SK-N-SH (cell line): ENCODE measurements at regions not wholly inside any gene's neighbourhood (a gene's known extent, or its start where the extent isn't known, plus 50 kb on each side); places are given as distances from the start of the nearest gene placed in this dataset.

Experiments used
- CTCF ChIA-PET: fragments of 300-600, 350-600 bp; formaldehyde crosslinking; extraction: SDS; loops from one replicate; lab custom pipeline; 2021; lab: Yijun Ruan, JAX
- POLR2A ChIA-PET: fragments of 350-600 bp; sonication (Branson Sonifier 250); formaldehyde crosslinking; extraction: SDS; loops from one replicate; lab custom pipeline; 2020; ENCODE audit warnings: antibody characterized with exemption, inconsistent platforms; lab: Yijun Ruan, JAX
- DNase-seq: peaks from one replicate; pipeline ENCODE4 v3.0.0; 2012
- H2AFZ ChIP-seq: fragments of 200-600 bp; sonication (generic); 2 replicates; pipeline ENCODE4 v1.8.1; 2016; ENCODE audit warnings: antibody characterized with exemption, mild to moderate bottlenecking, low read depth
- H3F3A ChIP-seq: fragments of 200-600 bp; sonication (generic); replicated peaks from 2 replicates; pipeline ENCODE3; 2016; ENCODE audit warnings: antibody characterized with exemption, mild to moderate bottlenecking; ENCODE audit not compliant: insufficient read depth
- H3K27ac ChIP-seq, 2 experiments: fragments of 200-500 bp in 1 of 2; fragments of 200-600 bp in 1 of 2; sonication (Bioruptor generic) in 1 of 2; sonication (generic), shearing (Covaris generic) in 1 of 2; 2 replicates each; pipeline versions ENCODE4 v1.5.1 to v1.6.1; 2014 to 2016; ENCODE audit warnings: low read depth in 2 of 2, inconsistent platforms in 1 of 2, low read length in 1 of 2, mild to moderate bottlenecking in 1 of 2, mixed read lengths in 1 of 2
- H3K27me3 ChIP-seq: fragments of 200-600 bp; sonication (generic), shearing (Covaris generic); 2 replicates; pipeline ENCODE4 v1.6.1; 2016; ENCODE audit warnings: mixed run types; ENCODE audit not compliant: insufficient read depth
- H3K36me3 ChIP-seq, 2 experiments: fragments of 200-500 bp in 1 of 2; fragments of 200-600 bp in 1 of 2; sonication (Bioruptor generic) in 1 of 2; sonication (generic) in 1 of 2; replicated peaks in 1 of 2; 2 replicates each; pipeline versions ENCODE3 to v1.5.1; 2014 to 2016; ENCODE audit warnings: low read length in 1 of 2, mild to moderate bottlenecking in 1 of 2; ENCODE audit not compliant: insufficient read depth in 2 of 2, control insufficient read depth in 1 of 2
- H3K4me1 ChIP-seq, 2 experiments: fragments of 200-500 bp in 1 of 2; fragments of 200-600 bp in 1 of 2; sonication (Bioruptor generic) in 1 of 2; sonication (generic), shearing (Covaris generic) in 1 of 2; 2 replicates each; pipeline versions ENCODE4 v1.5.1 to v1.6.1; 2014 to 2016; ENCODE audit warnings: low read depth in 1 of 2, low read length in 1 of 2, mixed run types in 1 of 2; ENCODE audit not compliant: insufficient read depth in 2 of 2, control insufficient read depth in 1 of 2
- H3K4me2 ChIP-seq: fragments of 200-600 bp; sonication (generic), shearing (Covaris generic); 2 replicates; pipeline ENCODE4 v1.6.1; 2017; ENCODE audit warnings: mixed run types
- H3K4me3 ChIP-seq, 2 experiments: fragments of 200-500 bp in 1 of 2; fragments of 200-600 bp in 1 of 2; sonication (Bioruptor generic) in 1 of 2; sonication (generic), shearing (Covaris generic) in 1 of 2; 2 replicates each; pipeline versions ENCODE4 v1.5.1 to v1.8.1; 2014 to 2016; ENCODE audit warnings: low read depth in 2 of 2, inconsistent platforms in 1 of 2, low read length in 1 of 2, mild to moderate bottlenecking in 1 of 2, mixed read lengths in 1 of 2, moderate library complexity in 1 of 2
- H3K79me2 ChIP-seq: fragments of 200-600 bp; sonication (generic); 2 replicates; pipeline ENCODE4 v1.8.1; 2017; ENCODE audit warnings: mild to moderate bottlenecking; ENCODE audit not compliant: insufficient read depth
- H3K9ac ChIP-seq: fragments of 200-600 bp; sonication (generic); 2 replicates; pipeline ENCODE4 v1.6.1; 2017; ENCODE audit warnings: mixed run types
- H3K9me2 ChIP-seq: fragments of 200-600 bp; sonication (generic); 2 replicates; pipeline ENCODE4 v1.6.1; 2017; ENCODE audit warnings: mixed run types
- H3K9me3 ChIP-seq: fragments of 200-600 bp; sonication (generic); 2 replicates; pipeline ENCODE4 v1.6.1; 2017; ENCODE audit warnings: mixed run types, mild to moderate bottlenecking, moderate library complexity
- H4K20me1 ChIP-seq: fragments of 200-600 bp; sonication (generic); 2 replicates; pipeline ENCODE4 v1.6.1; 2017; ENCODE audit warnings: mild to moderate bottlenecking, mixed run types; ENCODE audit not compliant: insufficient read depth
- ELF1 ChIP-seq: IDR thresholded peaks from 2 replicates; pipeline ENCODE4 v1.4.0; 2012
- EP300 ChIP-seq, 2 experiments: IDR thresholded peaks; 2 replicates each; pipeline versions ENCODE4 v1.4.0 to v1.6.1; 2012; ENCODE audit warnings: borderline replicate concordance in 1 of 2, low read depth in 1 of 2, low read length in 1 of 2
- EZH2phosphoT487 ChIP-seq: fragments of 200-600 bp; sonication (generic); IDR thresholded peaks from 2 replicates; pipeline ENCODE4 v1.6.1; 2017; ENCODE audit warnings: low read depth, mixed run types, mild to moderate bottlenecking, antibody characterized with exemption, moderate library complexity, borderline replicate concordance
- FOSL2 ChIP-seq: IDR thresholded peaks from 2 replicates; pipeline ENCODE4 v1.4.0; 2012; ENCODE audit warnings: low read depth, mild to moderate bottlenecking, moderate library complexity, borderline replicate concordance
- FOXM1 ChIP-seq: IDR thresholded peaks from 2 replicates; pipeline ENCODE4 v1.4.0; 2012; ENCODE audit warnings: low read depth, mild to moderate bottlenecking
- JUND ChIP-seq: IDR thresholded peaks from 2 replicates; pipeline ENCODE4 v1.4.0; 2012
- MEF2A ChIP-seq: IDR thresholded peaks from 2 replicates; pipeline ENCODE4 v1.4.0; 2012; ENCODE audit warnings: low read depth, borderline replicate concordance
- MXI1 ChIP-seq: IDR thresholded peaks from 2 replicates; pipeline ENCODE4 v1.6.1; 2012; ENCODE audit warnings: mild to moderate bottlenecking, low read depth, low read length, improper control_type of control experiment
- NFIC ChIP-seq: IDR thresholded peaks from 2 replicates; pipeline ENCODE4 v1.4.0; 2012; ENCODE audit warnings: borderline replicate concordance
- NRF1 ChIP-seq: IDR thresholded peaks from 2 replicates; pipeline ENCODE4 v1.6.1; 2012; ENCODE audit warnings: low read depth, mild to moderate bottlenecking, low read length
- POLR2AphosphoS5 ChIP-seq: IDR thresholded peaks from 2 replicates; pipeline ENCODE4 v1.6.1; 2012; ENCODE audit warnings: low read depth, low read length
- RAD21 ChIP-seq: IDR thresholded peaks from 2 replicates; pipeline ENCODE4 v1.6.1; 2012; ENCODE audit warnings: mild to moderate bottlenecking, low read length
- RFX5 ChIP-seq: IDR thresholded peaks from 2 replicates; pipeline ENCODE4 v1.6.1; 2012; ENCODE audit warnings: mild to moderate bottlenecking, improper control_type of control experiment, low read length
- RXRA ChIP-seq: IDR thresholded peaks from 2 replicates; pipeline ENCODE4 v1.4.0; 2012; ENCODE audit warnings: low read depth, mild to moderate bottlenecking, borderline replicate concordance
- SIN3A ChIP-seq: IDR thresholded peaks from 2 replicates; pipeline ENCODE4 v1.6.1; 2012; ENCODE audit warnings: low read depth, mild to moderate bottlenecking, low read length, moderate library complexity, borderline replicate concordance
- SMC3 ChIP-seq: IDR thresholded peaks from 2 replicates; pipeline ENCODE4 v1.6.1; 2012; ENCODE audit warnings: low read depth, low read length, improper control_type of control experiment
- TAF1 ChIP-seq: IDR thresholded peaks from 2 replicates; pipeline ENCODE4 v1.6.1; 2012; ENCODE audit warnings: low read depth, mild to moderate bottlenecking, low read length, moderate library complexity, borderline replicate concordance
- TCF12 ChIP-seq: IDR thresholded peaks from 2 replicates; pipeline ENCODE4 v1.4.0; 2012
- TEAD4 ChIP-seq: IDR thresholded peaks from 2 replicates; pipeline ENCODE4 v1.4.0; 2012; ENCODE audit warnings: mild to moderate bottlenecking, borderline replicate concordance; ENCODE audit not compliant: insufficient read depth
- YY1 ChIP-seq: IDR thresholded peaks from 2 replicates; pipeline ENCODE4 v1.4.0; 2012; ENCODE audit warnings: low read depth, mild to moderate bottlenecking
- WGBS: methylation state at CpG from one replicate; pipeline ENCODE4 v1.1.6; 2017; ENCODE audit warnings: low lambda C conversion rate; 5-methylcytosine and 5-hydroxymethylcytosine counted together
- TF ChIP-seq, protein P1 (sequence below): fragments of 200-600 bp; sonication (generic); IDR thresholded peaks from 2 replicates; pipeline ENCODE4 v1.6.1; 2017; ENCODE audit warnings: antibody characterized with exemption, mild to moderate bottlenecking, moderate library complexity
- TF ChIP-seq, protein P2 (sequence below): IDR thresholded peaks from 2 replicates; pipeline ENCODE4 v1.4.0; 2012; ENCODE audit warnings: low read depth
- TF ChIP-seq, protein P3 (sequence below): fragments of 150-350 bp; IDR thresholded peaks from 2 replicates; pipeline ENCODE4 v1.6.1; 2016; ENCODE audit warnings: mild to moderate bottlenecking, low read depth, low read length
- TF ChIP-seq, protein P4 (sequence below): IDR thresholded peaks from 2 replicates; pipeline ENCODE4; 2012
- TF ChIP-seq, protein P5 (sequence below): IDR thresholded peaks from 2 replicates; pipeline ENCODE4 v1.4.0; 2012; ENCODE audit warnings: low read depth, borderline replicate concordance

DNA sequence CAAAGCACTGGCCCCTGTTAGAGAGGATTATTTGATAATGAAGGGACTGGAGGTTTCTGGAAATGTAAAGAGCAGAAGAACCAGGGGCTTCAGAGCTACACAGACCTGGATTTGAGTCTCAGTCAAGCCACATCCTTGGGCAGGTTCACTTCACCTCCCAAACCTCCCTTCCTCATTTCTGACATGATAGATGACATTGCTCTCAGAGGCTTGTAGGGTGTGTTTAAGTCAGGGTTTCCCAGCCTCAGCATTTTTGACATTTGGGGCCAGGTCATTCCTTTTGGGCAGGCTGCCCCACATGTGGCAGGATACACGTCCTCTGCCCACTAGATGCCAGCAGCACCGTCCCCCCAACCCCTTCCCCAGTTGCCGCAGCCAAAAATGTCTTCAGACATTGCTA is 474.6 kb downstream of the MATN1 start:
- no peaks in the 10 kb centered on the region for H4K20me1 ChIP-seq
- H3K4me3 ChIP-seq: no peak overlapping the region
- CTCF ChIA-PET: interaction anchor here (1.2 to 1.3 kb wide), 2 partner anchors 30 to 132 kb away, joined by 3 read pairs; no protein-coding TSS in a partner anchor
- no peak for DNase-seq
- no peak overlapping the region for H2AFZ ChIP-seq
- H3K4me2 ChIP-seq: no peak overlapping the region
- POLR2A ChIA-PET: no interaction called here
- H3F3A ChIP-seq: no peaks in the 10 kb centered on the region
- no peak overlapping the region for H3K9ac ChIP-seq
- H3K9me2 ChIP-seq: no peaks in the 10 kb centered on the region
- no peaks in the 10 kb centered on the region for H3K79me2 ChIP-seq
- TF ChIP-seq JUND (no peak), SMC3 (no peak), TAF1 (no peak), MXI1 (no peak), FOSL2 (no peak), TEAD4 (no peak), POLR2AphosphoS5 (no peak), MEF2A (no peak), SIN3A (no peak), NFIC (no peak), FOXM1 (no peak), ELF1 (no peak)
- TF ChIP-seq, protein P1, sequence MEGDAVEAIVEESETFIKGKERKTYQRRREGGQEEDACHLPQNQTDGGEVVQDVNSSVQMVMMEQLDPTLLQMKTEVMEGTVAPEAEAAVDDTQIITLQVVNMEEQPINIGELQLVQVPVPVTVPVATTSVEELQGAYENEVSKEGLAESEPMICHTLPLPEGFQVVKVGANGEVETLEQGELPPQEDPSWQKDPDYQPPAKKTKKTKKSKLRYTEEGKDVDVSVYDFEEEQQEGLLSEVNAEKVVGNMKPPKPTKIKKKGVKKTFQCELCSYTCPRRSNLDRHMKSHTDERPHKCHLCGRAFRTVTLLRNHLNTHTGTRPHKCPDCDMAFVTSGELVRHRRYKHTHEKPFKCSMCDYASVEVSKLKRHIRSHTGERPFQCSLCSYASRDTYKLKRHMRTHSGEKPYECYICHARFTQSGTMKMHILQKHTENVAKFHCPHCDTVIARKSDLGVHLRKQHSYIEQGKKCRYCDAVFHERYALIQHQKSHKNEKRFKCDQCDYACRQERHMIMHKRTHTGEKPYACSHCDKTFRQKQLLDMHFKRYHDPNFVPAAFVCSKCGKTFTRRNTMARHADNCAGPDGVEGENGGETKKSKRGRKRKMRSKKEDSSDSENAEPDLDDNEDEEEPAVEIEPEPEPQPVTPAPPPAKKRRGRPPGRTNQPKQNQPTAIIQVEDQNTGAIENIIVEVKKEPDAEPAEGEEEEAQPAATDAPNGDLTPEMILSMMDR: no peak
- TF ChIP-seq, protein P2, sequence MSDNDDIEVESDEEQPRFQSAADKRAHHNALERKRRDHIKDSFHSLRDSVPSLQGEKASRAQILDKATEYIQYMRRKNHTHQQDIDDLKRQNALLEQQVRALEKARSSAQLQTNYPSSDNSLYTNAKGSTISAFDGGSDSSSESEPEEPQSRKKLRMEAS: no peak
- TF ChIP-seq, protein P3, sequence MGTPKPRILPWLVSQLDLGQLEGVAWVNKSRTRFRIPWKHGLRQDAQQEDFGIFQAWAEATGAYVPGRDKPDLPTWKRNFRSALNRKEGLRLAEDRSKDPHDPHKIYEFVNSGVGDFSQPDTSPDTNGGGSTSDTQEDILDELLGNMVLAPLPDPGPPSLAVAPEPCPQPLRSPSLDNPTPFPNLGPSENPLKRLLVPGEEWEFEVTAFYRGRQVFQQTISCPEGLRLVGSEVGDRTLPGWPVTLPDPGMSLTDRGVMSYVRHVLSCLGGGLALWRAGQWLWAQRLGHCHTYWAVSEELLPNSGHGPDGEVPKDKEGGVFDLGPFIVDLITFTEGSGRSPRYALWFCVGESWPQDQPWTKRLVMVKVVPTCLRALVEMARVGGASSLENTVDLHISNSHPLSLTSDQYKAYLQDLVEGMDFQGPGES: no peak
- no peak overlapping the region for H3K27ac ChIP-seq
- H3K27me3 ChIP-seq: no peaks in the 10 kb centered on the region
- no peaks in the 10 kb centered on the region; a peak in 2 of 4 replicates for H3K4me1 ChIP-seq
- 38% methylated on average over 3 of the region's 3 CpGs for WGBS
- no peaks in the 10 kb centered on the region for H3K36me3 ChIP-seq
- no peaks in the 10 kb centered on the region for H3K9me3 ChIP-seq

DNA sequence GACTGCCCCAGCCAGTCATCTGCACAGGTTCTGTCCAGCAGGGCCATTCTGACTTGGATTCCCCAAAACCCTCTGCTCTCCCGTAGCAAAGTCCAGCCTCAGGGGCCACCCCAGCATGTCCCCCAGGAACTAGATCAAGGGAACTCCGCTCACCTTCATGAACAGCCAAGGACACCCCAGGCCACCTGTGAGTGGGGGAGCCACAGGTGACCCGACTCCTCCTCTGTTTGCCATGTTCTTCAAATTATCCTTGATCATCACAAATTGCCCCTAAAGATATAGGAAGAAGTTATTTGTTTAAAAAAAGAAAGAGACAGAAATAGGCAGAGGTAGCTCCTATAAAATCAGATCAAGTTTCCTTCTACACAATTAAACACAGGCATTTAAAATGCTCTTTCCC is 475.0 kb downstream of the MATN1 start:
- H3K9me2 ChIP-seq: no peaks in the 10 kb centered on the region
- H3K4me1 ChIP-seq: no peaks in the 10 kb centered on the region; a peak in 2 of 4 replicates
- no peak for DNase-seq
- POLR2A ChIA-PET: no interaction called here
- no peaks in the 10 kb centered on the region for H4K20me1 ChIP-seq
- WGBS: 31% methylated on average over 3 of the region's 3 CpGs
- no peaks in the 10 kb centered on the region for H3K79me2 ChIP-seq
- H2AFZ ChIP-seq: no peak overlapping the region
- no peaks in the 10 kb centered on the region for H3K36me3 ChIP-seq
- no peak overlapping the region for H3K4me3 ChIP-seq
- no peaks in the 10 kb centered on the region for H3K9me3 ChIP-seq
- CTCF ChIA-PET: interaction anchor here (1.3 kb wide), 1 partner anchor 31 kb away, joined by 3 read pairs; no protein-coding TSS in a partner anchor
- no peak overlapping the region for H3K9ac ChIP-seq
- H3F3A ChIP-seq: no peaks in the 10 kb centered on the region
- no peaks in the 10 kb centered on the region for H3K27me3 ChIP-seq
- no peak overlapping the region for H3K4me2 ChIP-seq
- no peak overlapping the region for H3K27ac ChIP-seq
- no peak for TF ChIP-seq RFX5
- TF ChIP-seq, protein P4, sequence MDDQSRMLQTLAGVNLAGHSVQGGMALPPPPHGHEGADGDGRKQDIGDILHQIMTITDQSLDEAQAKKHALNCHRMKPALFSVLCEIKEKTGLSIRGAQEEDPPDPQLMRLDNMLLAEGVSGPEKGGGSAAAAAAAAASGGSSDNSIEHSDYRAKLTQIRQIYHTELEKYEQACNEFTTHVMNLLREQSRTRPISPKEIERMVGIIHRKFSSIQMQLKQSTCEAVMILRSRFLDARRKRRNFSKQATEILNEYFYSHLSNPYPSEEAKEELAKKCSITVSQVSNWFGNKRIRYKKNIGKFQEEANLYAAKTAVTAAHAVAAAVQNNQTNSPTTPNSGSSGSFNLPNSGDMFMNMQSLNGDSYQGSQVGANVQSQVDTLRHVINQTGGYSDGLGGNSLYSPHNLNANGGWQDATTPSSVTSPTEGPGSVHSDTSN: no peak
- TF ChIP-seq JUND: no peak
- no peak for TF ChIP-seq RAD21
- no peak for TF ChIP-seq TCF12
- TF ChIP-seq FOSL2: no peak
- TF ChIP-seq NRF1: no peak
- TF ChIP-seq EZH2phosphoT487: no peak
- TF ChIP-seq RXRA: no peak
- TF ChIP-seq ELF1: no peak
- no peak for TF ChIP-seq SIN3A
- TF ChIP-seq, protein P5, sequence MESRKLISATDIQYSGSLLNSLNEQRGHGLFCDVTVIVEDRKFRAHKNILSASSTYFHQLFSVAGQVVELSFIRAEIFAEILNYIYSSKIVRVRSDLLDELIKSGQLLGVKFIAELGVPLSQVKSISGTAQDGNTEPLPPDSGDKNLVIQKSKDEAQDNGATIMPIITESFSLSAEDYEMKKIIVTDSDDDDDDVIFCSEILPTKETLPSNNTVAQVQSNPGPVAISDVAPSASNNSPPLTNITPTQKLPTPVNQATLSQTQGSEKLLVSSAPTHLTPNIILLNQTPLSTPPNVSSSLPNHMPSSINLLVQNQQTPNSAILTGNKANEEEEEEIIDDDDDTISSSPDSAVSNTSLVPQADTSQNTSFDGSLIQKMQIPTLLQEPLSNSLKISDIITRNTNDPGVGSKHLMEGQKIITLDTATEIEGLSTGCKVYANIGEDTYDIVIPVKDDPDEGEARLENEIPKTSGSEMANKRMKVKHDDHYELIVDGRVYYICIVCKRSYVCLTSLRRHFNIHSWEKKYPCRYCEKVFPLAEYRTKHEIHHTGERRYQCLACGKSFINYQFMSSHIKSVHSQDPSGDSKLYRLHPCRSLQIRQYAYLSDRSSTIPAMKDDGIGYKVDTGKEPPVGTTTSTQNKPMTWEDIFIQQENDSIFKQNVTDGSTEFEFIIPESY: no peak
- TF ChIP-seq YY1: no peak
- no peak for TF ChIP-seq NFIC
- TF ChIP-seq EP300 (IDR thresholded peaks at IDR 0.05; ENCODE audit: borderline replicate concordance in 1 of 2, low read depth in 1 of 2, low read length in 1 of 2): no peak
